ENCODE measurements at regions not wholly inside any gene's neighbourhood (a gene's known extent, or its start where the extent isn't known, plus 50 kb on each side); places are given as distances from the start of the nearest gene placed in this dataset.
"Not testable (repeated sequence)": the region's sequence is repeated elsewhere in the genome, so short reads cannot be mapped to it uniquely, and the experiment has no call there.

GRCh38 chr9:96056226-96056625, 180.7 kb downstream of the ERCC6L2 start:
- Histone ChIP-seq H3K4me3 (no peak overlapping the region), H3K4me1 (no peaks in the 10 kb centered on the region), H3K36me3 (no peaks in the 10 kb centered on the region), H3K9me3 (ENCODE audit: low read depth) (no peaks in the 10 kb centered on the region), H3K27me3 (no peaks in the 10 kb centered on the region), H3K9ac (no peak overlapping the region), H3K27ac (no peak overlapping the region), H4K20me1 (ENCODE audit: low read depth) (no peaks in the 10 kb centered on the region), H2AFZ (replicated peaks) (no peak overlapping the region), H3K4me2 (no peak overlapping the region), H3F3A (ENCODE audit: low read depth) (no peaks in the 10 kb centered on the region), H3K79me2 (ENCODE audit: low read depth) (no peaks in the 10 kb centered on the region)
- no peak overlapping the region for H3K4me3 Mint-ChIP-seq
- DNase-seq (ENCODE audit: low spot score), result no peak
- peaks cover 3% of the 10 kb centered on the region for H3K4me1 Mint-ChIP-seq
- peaks cover 5% of the 10 kb centered on the region for H3K36me3 Mint-ChIP-seq
- peaks cover 7% of the 10 kb centered on the region for H3K27me3 Mint-ChIP-seq (ENCODE audit: insufficient read depth, low read depth)
- H3K27ac Mint-ChIP-seq, result no peak overlapping the region
- TF ChIP-seq EZH2 (IDR thresholded peaks at IDR 0.05) (no peak), CTCF (IDR thresholded peaks at IDR 0.05) (no peak), EZH2phosphoT487 (IDR thresholded peaks at IDR 0.05) (no peak)
- H3K9me3 Mint-ChIP-seq, result peaks cover 15% of the 10 kb centered on the region

GRCh38 chr9:96054248-96054647, 178.8 kb downstream of the ERCC6L2 start:
- H3K27ac Mint-ChIP-seq; H3K79me2 ChIP-seq (ENCODE audit: low read depth); H3K36me3 Mint-ChIP-seq; H3K4me1 ChIP-seq; H3K4me2 ChIP-seq; H3K4me1 Mint-ChIP-seq; H3K9me3 ChIP-seq (ENCODE audit: low read depth); H3K27ac ChIP-seq; H3F3A ChIP-seq (ENCODE audit: low read depth); H3K27me3 Mint-ChIP-seq (ENCODE audit: insufficient read depth, low read depth); H2AFZ ChIP-seq (replicated peaks); H3K36me3 ChIP-seq; DNase-seq (ENCODE audit: low spot score); H3K4me3 ChIP-seq; H4K20me1 ChIP-seq (ENCODE audit: low read depth); H3K9ac ChIP-seq; H3K27me3 ChIP-seq; H3K4me3 Mint-ChIP-seq: not testable (repeated sequence)
- peaks cover 16% of the 10 kb centered on the region for H3K9me3 Mint-ChIP-seq

- Histone ChIP-seq H3F3A (ENCODE audit: low read depth) (peaks cover 14% of the 10 kb centered on the region), H3K9me3 (ENCODE audit: low read depth) (no peaks in the 10 kb centered on the region), H3K79me2 (ENCODE audit: low read depth) (no peaks in the 10 kb centered on the region), H2AFZ (replicated peaks) (no peak overlapping the region), H3K9ac (no peak overlapping the region), H4K20me1 (ENCODE audit: low read depth) (no peaks in the 10 kb centered on the region), H3K4me1 (peaks cover 17% of the 10 kb centered on the region), H3K4me3 (no peak overlapping the region), H3K36me3 (no peaks in the 10 kb centered on the region), H3K4me2 (no peak overlapping the region), H3K27ac (no peak overlapping the region), H3K27me3 (no peaks in the 10 kb centered on the region)
- peaks cover 7% of the 10 kb centered on the region for H3K27me3 Mint-ChIP-seq (ENCODE audit: insufficient read depth, low read depth)
- H3K36me3 Mint-ChIP-seq, result peaks cover 7% of the 10 kb centered on the region
- H3K4me3 Mint-ChIP-seq, result no peak overlapping the region
- peaks cover 12% of the 10 kb centered on the region for H3K9me3 Mint-ChIP-seq
- TF ChIP-seq EZH2phosphoT487 (IDR thresholded peaks at IDR 0.05) (no peak), CTCF (IDR thresholded peaks at IDR 0.05) (no peak), EZH2 (IDR thresholded peaks at IDR 0.05) (no peak)
- H3K4me1 Mint-ChIP-seq, result peaks cover 23% of the 10 kb centered on the region
- DNase-seq (ENCODE audit: low spot score), result no peak
- no peak overlapping the region for H3K27ac Mint-ChIP-seq
Measured at GRCh38 chr9:96052686-96053085, 177.2 kb downstream of the ERCC6L2 start.

- H3K4me3 ChIP-seq, result no peak overlapping the region
- Mint-ChIP-seq H3K9me3 (peaks cover 12% of the 10 kb centered on the region), H3K4me1 (peaks cover 36% of the 10 kb centered on the region), H3K27ac (no peak overlapping the region), H3K4me3 (no peak overlapping the region), H3K27me3 (ENCODE audit: insufficient read depth, low read depth) (peaks cover 12% of the 10 kb centered on the region), H3K36me3 (peaks cover 7% of the 10 kb centered on the region)
- no peak for DNase-seq (ENCODE audit: low spot score)
- H3K27me3 ChIP-seq, result no peaks in the 10 kb centered on the region
- no peak overlapping the region for H3K4me2 ChIP-seq
- H3F3A ChIP-seq (ENCODE audit: low read depth), result peaks cover 19% of the 10 kb centered on the region
- H2AFZ ChIP-seq (replicated peaks), result no peak overlapping the region
- TF ChIP-seq EZH2 (IDR thresholded peaks at IDR 0.05), result no peak
- TF ChIP-seq CTCF (IDR thresholded peaks at IDR 0.05), result no peak
- no peak for TF ChIP-seq EZH2phosphoT487 (IDR thresholded peaks at IDR 0.05)
- H4K20me1 ChIP-seq (ENCODE audit: low read depth), result no peaks in the 10 kb centered on the region
- H3K36me3 ChIP-seq, result no peaks in the 10 kb centered on the region
- H3K4me1 ChIP-seq, result peaks cover 26% of the 10 kb centered on the region
- H3K27ac ChIP-seq, result no peak overlapping the region
- H3K9ac ChIP-seq, result no peak overlapping the region
- no peaks in the 10 kb centered on the region for H3K9me3 ChIP-seq (ENCODE audit: low read depth)
- H3K79me2 ChIP-seq (ENCODE audit: low read depth), result no peaks in the 10 kb centered on the region
Measured at GRCh38 chr9:96051423-96051822, 175.9 kb downstream of the ERCC6L2 start.
